Thyroid gland (tissue), 4 donors: ENCODE measurements at regions not wholly inside any gene's neighbourhood (a gene's known extent, or its start where the extent isn't known, plus 50 kb on each side); places are given as distances from the start of the nearest gene placed in this dataset.

Experiments
- DNase-seq, 2 donors: peaks; one replicate each; pipeline ENCODE4 v3.0.0-alpha.2; 2019
- H3K27ac ChIP-seq, 3 donors: fragments of 200-600 bp; sonication (generic); 1 replicate in 2 of 3; 2 replicates in 1 of 3; pipeline ENCODE4 v1.5.1; 2016 to 2019; ENCODE audit warnings: mild to moderate bottlenecking in 1 of 3, moderate library complexity in 1 of 3
- H3K27me3 ChIP-seq: fragments of 200-600 bp; sonication (generic); one replicate; pipeline ENCODE4 v1.5.1; 2019
- H3K36me3 ChIP-seq, 2 donors: fragments of 200-600 bp; sonication (generic); one replicate each; pipeline ENCODE4 v1.5.1; 2016 to 2019
- H3K4me1 ChIP-seq, 2 donors: fragments of 200-600 bp; sonication (generic); one replicate each; pipeline ENCODE4 v1.5.1; 2017 to 2019
- H3K4me3 ChIP-seq, 3 donors: fragments of 200-600 bp; sonication (generic); replicated peaks in 1 of 3; 1 replicate in 2 of 3; 2 replicates in 1 of 3; pipeline ENCODE4 v1.5.1; 2016; ENCODE audit warnings: mild to moderate bottlenecking in 1 of 3
- H3K9me3 ChIP-seq: fragments of 200-600 bp; sonication (generic); one replicate; pipeline ENCODE4 v1.5.1; 2017
- POLR2A ChIP-seq, 2 donors: fragments of 450-650 bp; IDR thresholded peaks; one replicate each; pipeline ENCODE4 v1.6.1; 2017; ENCODE audit warnings: antibody characterized with exemption in 2 of 2, mild to moderate bottlenecking in 2 of 2, moderate library complexity in 1 of 2
- WGBS, 2 donors: methylation state at CpG; one replicate each; pipeline ENCODE4 v1.1.5; 2017; 5-methylcytosine and 5-hydroxymethylcytosine counted together
- intact Hi-C: fragments of 100-400 bp; cut with DNase I; formaldehyde crosslinking; loops from one replicate; pipeline ENCODE4 v1.15.1; 2023
- TF ChIP-seq, protein P1 (sequence below), 6 experiments: fragments of 200-600 bp in 3 of 6; fragments of 450-650 bp in 3 of 6; sonication (generic) in 3 of 6; IDR thresholded peaks; one replicate each; pipeline ENCODE4 v1.5.1; 2016 to 2019; ENCODE audit warnings: antibody characterized with exemption in 6 of 6, mild to moderate bottlenecking in 2 of 6, inconsistent platforms in 1 of 6, moderate library complexity in 1 of 6

GRCh38 chr11:27838674-27839073, 138.4 kb upstream of the BDNF start:
- Histone ChIP-seq H3K4me1 (no peaks in the 10 kb centered on the region), H3K36me3 (no peaks in the 10 kb centered on the region), H3K27ac (no peak overlapping the region), H3K27me3 (no peaks in the 10 kb centered on the region), H3K9me3 (no peaks in the 10 kb centered on the region), H3K4me3 (no peak overlapping the region)
- DNase-seq = no peak
- TF ChIP-seq, protein P1, sequence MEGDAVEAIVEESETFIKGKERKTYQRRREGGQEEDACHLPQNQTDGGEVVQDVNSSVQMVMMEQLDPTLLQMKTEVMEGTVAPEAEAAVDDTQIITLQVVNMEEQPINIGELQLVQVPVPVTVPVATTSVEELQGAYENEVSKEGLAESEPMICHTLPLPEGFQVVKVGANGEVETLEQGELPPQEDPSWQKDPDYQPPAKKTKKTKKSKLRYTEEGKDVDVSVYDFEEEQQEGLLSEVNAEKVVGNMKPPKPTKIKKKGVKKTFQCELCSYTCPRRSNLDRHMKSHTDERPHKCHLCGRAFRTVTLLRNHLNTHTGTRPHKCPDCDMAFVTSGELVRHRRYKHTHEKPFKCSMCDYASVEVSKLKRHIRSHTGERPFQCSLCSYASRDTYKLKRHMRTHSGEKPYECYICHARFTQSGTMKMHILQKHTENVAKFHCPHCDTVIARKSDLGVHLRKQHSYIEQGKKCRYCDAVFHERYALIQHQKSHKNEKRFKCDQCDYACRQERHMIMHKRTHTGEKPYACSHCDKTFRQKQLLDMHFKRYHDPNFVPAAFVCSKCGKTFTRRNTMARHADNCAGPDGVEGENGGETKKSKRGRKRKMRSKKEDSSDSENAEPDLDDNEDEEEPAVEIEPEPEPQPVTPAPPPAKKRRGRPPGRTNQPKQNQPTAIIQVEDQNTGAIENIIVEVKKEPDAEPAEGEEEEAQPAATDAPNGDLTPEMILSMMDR (IDR thresholded peaks at IDR 0.05) = no peak
- no peak for TF ChIP-seq POLR2A (IDR thresholded peaks at IDR 0.05)
- whole genome bisulfite sequencing, 2 donors = 56 to 79% methylated on average over 6 of the region's 6 CpGs
- intact Hi-C loops = no loop called here

GRCh38 chr11:27837895-27838563, 137.8 kb upstream of the BDNF start:
- H3K27ac ChIP-seq = no peak overlapping the region
- H3K4me3 ChIP-seq = no peak overlapping the region
- H3K36me3 ChIP-seq = no peaks in the 10 kb centered on the region
- no peak for TF ChIP-seq POLR2A (IDR thresholded peaks at IDR 0.05)
- TF ChIP-seq, protein P1 (IDR thresholded peaks at IDR 0.05) = no peak
- H3K9me3 ChIP-seq = no peaks in the 10 kb centered on the region
- intact Hi-C loops = no loop called here
- 66 to 71% methylated on average over 2 of the region's 2 CpGs for WGBS, 2 donors
- DNase-seq = no peak
- H3K27me3 ChIP-seq = no peaks in the 10 kb centered on the region
- H3K4me1 ChIP-seq = no peaks in the 10 kb centered on the region

DNA sequence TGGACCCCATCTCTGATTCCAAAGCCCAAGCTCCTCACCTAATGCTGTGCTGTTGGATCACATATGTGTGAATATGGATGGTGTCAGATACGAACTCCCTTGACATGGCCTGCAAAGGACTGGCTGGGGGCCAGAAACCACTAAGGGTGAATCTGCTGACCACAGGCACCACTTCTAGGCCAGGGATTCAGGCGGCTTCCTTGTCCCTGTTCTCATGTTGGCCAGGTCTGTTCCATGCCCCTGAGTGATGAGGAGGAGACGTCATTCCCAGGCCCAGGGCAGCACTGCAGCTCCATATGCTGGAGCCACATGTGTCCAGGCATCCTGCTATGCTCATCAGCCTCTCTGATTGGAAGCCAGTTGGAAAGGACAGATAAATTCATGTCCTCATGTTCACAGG, 130.0 kb upstream of the BDNF start:
- no peaks in the 10 kb centered on the region for H3K9me3 ChIP-seq
- no peak for DNase-seq
- H3K27me3 ChIP-seq = no peaks in the 10 kb centered on the region
- no peaks in the 10 kb centered on the region for H3K4me1 ChIP-seq
- WGBS, 2 donors = 85 to 94% methylated on average over 2 to 3 of the region's 3 CpGs
- no peak overlapping the region for H3K27ac ChIP-seq
- H3K36me3 ChIP-seq = no peaks in the 10 kb centered on the region
- TF ChIP-seq, protein P1 (IDR thresholded peaks at IDR 0.05) = no peak
- TF ChIP-seq POLR2A (IDR thresholded peaks at IDR 0.05) = no peak
- no peak overlapping the region for H3K4me3 ChIP-seq
- intact Hi-C loops = no loop called here

DNA sequence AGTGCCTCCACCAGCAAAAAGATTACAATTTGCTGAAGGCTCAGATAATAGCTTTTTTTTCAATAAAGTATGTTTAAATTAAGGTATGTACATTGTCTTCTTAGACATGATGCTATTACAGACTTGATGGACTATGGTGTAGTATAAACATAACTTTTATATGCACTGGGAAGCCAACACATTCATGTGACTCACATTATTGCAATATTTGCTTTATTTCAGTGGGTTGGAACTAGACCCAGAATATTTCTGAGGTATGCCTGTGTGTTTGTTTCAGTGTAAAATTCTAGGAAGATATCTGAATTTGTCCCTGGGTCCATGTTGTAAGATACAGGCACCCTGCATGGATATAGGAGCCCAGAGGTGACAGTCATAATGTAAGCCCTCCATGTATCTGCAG, 120.0 kb upstream of the BDNF start:
- Histone ChIP-seq H3K36me3 (no peaks in the 10 kb centered on the region), H3K9me3 (no peaks in the 10 kb centered on the region), H3K27ac (no peak overlapping the region), H3K4me1 (no peaks in the 10 kb centered on the region), H3K4me3 (no peak overlapping the region), H3K27me3 (no peaks in the 10 kb centered on the region)
- no peak for DNase-seq
- TF ChIP-seq, protein P1 (IDR thresholded peaks at IDR 0.05) = no peak
- TF ChIP-seq POLR2A (IDR thresholded peaks at IDR 0.05) = no peak
- intact Hi-C loops = no loop called here

GRCh38 chr11:27816197-27816596, 115.9 kb upstream of the BDNF start:
- no peak overlapping the region for H3K27ac ChIP-seq
- no peak overlapping the region for H3K4me3 ChIP-seq
- 91 to 100% methylated on average over 1 of the region's 1 CpG for WGBS, 2 donors
- no peak for TF ChIP-seq POLR2A (IDR thresholded peaks at IDR 0.05)
- TF ChIP-seq, protein P1 (IDR thresholded peaks at IDR 0.05) = no peak
- no peaks in the 10 kb centered on the region for H3K27me3 ChIP-seq
- H3K36me3 ChIP-seq = no peaks in the 10 kb centered on the region
- no peaks in the 10 kb centered on the region for H3K4me1 ChIP-seq
- H3K9me3 ChIP-seq = no peaks in the 10 kb centered on the region
- intact Hi-C loops = no loop called here
- no peak for DNase-seq
